ENCODE measurements at regions not wholly inside any gene's neighbourhood (a gene's known extent, or its start where the extent isn't known, plus 50 kb on each side); places are given as distances from the start of the nearest gene placed in this dataset.

DNA sequence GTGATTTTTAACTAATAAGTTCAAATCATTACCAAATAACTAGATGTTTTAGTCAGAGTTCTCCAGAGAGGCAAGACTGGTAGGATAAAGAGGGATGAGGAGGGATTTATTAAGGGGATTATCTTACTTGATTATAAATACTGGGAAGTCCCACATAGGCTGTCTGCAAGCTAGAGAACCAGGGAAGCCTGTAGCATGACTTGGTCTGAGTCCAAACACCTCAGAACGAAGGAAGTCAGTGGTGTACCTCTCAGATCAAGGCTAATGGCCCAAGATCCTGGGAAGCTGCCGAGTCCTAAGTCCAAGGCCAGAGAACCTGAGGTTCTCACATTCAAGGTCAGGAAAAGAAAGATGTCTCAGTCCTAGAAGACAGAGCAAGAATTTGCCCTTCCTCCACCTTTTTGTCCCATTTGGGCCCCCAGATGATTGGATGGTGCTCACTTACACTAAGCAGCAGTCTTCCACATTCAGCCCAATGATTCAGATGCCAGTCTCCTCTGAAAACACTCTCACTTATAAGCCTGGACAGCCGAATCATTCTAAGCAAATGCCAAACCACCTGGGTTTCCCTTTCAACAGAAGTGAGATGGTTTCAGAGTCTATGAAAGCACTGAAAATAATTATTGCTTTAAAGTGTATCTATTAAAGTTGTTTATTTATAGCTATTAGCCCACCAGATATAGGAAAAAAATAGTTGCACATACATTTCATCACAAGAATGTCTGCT is 1599.2 kb downstream of the OLFM4 start:
- Histone ChIP-seq H3K9me3 (ENCODE audit: low read length) (no peaks in the 10 kb centered on the region), H3K9ac (ENCODE audit: low read length) (no peak overlapping the region), H2AFZ (ENCODE audit: low read depth, low read length) (no peak overlapping the region), H4K20me1 (ENCODE audit: insufficient read depth) (no peaks in the 10 kb centered on the region), H3K79me2 (replicated peaks; ENCODE audit: insufficient read depth, low read length) (no peaks in the 10 kb centered on the region), H3K27me3 (ENCODE audit: insufficient read depth, low read depth, low read length) (no peaks in the 10 kb centered on the region), H3K27ac (ENCODE audit: low read length) (no peak overlapping the region), H3K4me2 (ENCODE audit: low read length) (no peak overlapping the region), H3F3A (ENCODE audit: insufficient read depth, low read length, poor library complexity, severe bottlenecking) (no peaks in the 10 kb centered on the region), H3K4me3 (ENCODE audit: low read length) (no peak overlapping the region), H3K9me2 (ENCODE audit: insufficient read depth, low read length) (no peaks in the 10 kb centered on the region), H3K36me3 (ENCODE audit: insufficient read depth, low read length) (no peaks in the 10 kb centered on the region)
- TF ChIP-seq EZH2 (IDR thresholded peaks at IDR 0.05; ENCODE audit: borderline replicate concordance, insufficient read depth, low read length, poor library complexity, severe bottlenecking) (no peak), SMC3 (conservative IDR thresholded peaks at IDR 0.05; ENCODE audit: poor library complexity) (no peak), POLR2AphosphoS5 (IDR thresholded peaks at IDR 0.05) (no peak), TAF1 (IDR thresholded peaks at IDR 0.05; ENCODE audit: low read depth) (no peak), MXI1 (conservative IDR thresholded peaks at IDR 0.05; ENCODE audit: poor library complexity, severe bottlenecking) (no peak), REST (IDR thresholded peaks at IDR 0.05; ENCODE audit: borderline replicate concordance) (no peak), RAD21 (conservative IDR thresholded peaks at IDR 0.05) (no peak)

DNA sequence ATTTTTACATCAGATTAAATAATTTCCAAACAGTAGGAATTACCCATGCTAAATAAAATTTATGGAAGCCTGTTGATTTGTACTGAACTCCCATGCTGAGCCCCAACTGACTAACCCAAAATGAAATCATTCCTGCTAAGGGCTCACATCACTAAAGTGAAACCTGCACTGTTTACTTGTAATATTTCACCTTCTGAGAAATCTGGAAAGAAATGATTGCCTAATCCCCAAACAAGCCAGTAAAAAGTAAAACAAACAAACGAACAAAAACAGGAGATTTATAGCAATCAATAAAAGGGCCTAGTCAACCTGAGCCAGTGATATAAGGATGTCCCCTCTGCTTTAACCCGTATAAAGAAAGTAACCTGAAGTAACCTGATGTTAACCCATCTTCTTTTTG is 1599.8 kb downstream of the OLFM4 start:
- H3K4me2 ChIP-seq (ENCODE audit: low read length): no peak overlapping the region
- no peaks in the 10 kb centered on the region for H3K9me3 ChIP-seq (ENCODE audit: low read length)
- no peaks in the 10 kb centered on the region for H3F3A ChIP-seq (ENCODE audit: insufficient read depth, low read length, poor library complexity, severe bottlenecking)

More for the DNA sequence above, 1599.8 kb downstream of the OLFM4 start:
- H3K79me2 ChIP-seq (replicated peaks; ENCODE audit: insufficient read depth, low read length): no peaks in the 10 kb centered on the region
- no peaks in the 10 kb centered on the region for H3K36me3 ChIP-seq (ENCODE audit: insufficient read depth, low read length)
- H2AFZ ChIP-seq (ENCODE audit: low read depth, low read length): no peak overlapping the region
- H3K27me3 ChIP-seq (ENCODE audit: insufficient read depth, low read depth, low read length): no peaks in the 10 kb centered on the region
- H3K4me3 ChIP-seq (ENCODE audit: low read length): no peak overlapping the region
- H3K9ac ChIP-seq (ENCODE audit: low read length): no peak overlapping the region
- no peak for TF ChIP-seq POLR2AphosphoS5 (IDR thresholded peaks at IDR 0.05)
- no peak for TF ChIP-seq EP300 (conservative IDR thresholded peaks at IDR 0.05; ENCODE audit: poor library complexity, severe bottlenecking)
- no peak for TF ChIP-seq TAF1 (IDR thresholded peaks at IDR 0.05; ENCODE audit: low read depth)
- no peak for TF ChIP-seq REST (IDR thresholded peaks at IDR 0.05; ENCODE audit: borderline replicate concordance)
- TF ChIP-seq EZH2 (IDR thresholded peaks at IDR 0.05; ENCODE audit: borderline replicate concordance, insufficient read depth, low read length, poor library complexity, severe bottlenecking): no peak
- TF ChIP-seq MXI1 (conservative IDR thresholded peaks at IDR 0.05; ENCODE audit: poor library complexity, severe bottlenecking): no peak
- no peak for TF ChIP-seq RAD21 (conservative IDR thresholded peaks at IDR 0.05)
- no peak for TF ChIP-seq CTCF (IDR thresholded peaks at IDR 0.05; ENCODE audit: poor library complexity, severe bottlenecking)
- TF ChIP-seq SMC3 (conservative IDR thresholded peaks at IDR 0.05; ENCODE audit: poor library complexity): no peak
- H3K27ac ChIP-seq (ENCODE audit: low read length): no peak overlapping the region
- H4K20me1 ChIP-seq (ENCODE audit: insufficient read depth): no peaks in the 10 kb centered on the region
- H3K9me2 ChIP-seq (ENCODE audit: insufficient read depth, low read length): no peaks in the 10 kb centered on the region
